ENCODE measurements at regions not wholly inside any gene's neighbourhood (a gene's known extent, or its start where the extent isn't known, plus 50 kb on each side); places are given as distances from the start of the nearest gene placed in this dataset.

DNA sequence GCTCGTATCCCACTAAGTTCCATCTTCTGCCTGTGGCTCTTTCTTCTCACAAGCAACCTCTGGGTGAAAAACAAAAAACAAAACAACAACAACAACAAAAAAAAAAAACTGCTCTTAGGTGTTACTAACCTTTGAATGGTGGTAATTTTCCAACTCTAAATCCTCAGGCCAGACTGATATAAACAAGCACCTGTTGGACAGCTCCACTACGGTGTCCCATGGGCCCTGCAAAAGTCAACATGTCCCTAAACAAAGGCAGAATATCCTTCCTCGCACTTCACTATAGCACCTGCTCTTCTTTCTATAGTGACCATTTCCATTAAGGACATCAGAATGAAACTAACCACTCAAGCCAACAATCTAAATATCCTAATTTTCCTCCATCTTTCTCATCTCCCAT is 54.6 kb upstream of the PARM1 start:
- Histone ChIP-seq H4K20me1 (replicated peaks in 1 of 2; ENCODE audit: control insufficient read depth in 1 of 2, insufficient read depth in 2 of 2, low read length in 2 of 2) (no peaks in the 10 kb centered on the region), H3K27me3 (replicated peaks in 1 of 4; ENCODE audit: control insufficient read depth in 3 of 4, extremely low read depth in 1 of 4, insufficient read depth in 3 of 4, low read length in 3 of 4) (no peaks in the 10 kb centered on the region), H3K4me2 (ENCODE audit: insufficient read depth in 1 of 2, low read depth in 2 of 2, low read length in 2 of 2) (no peak overlapping the region), H3K23me2 (ENCODE audit: low read depth, low read length) (no peaks in the 10 kb centered on the region), H3K79me2 (ENCODE audit: control insufficient read depth in 1 of 2, insufficient read depth in 2 of 2, low read length in 2 of 2) (no peaks in the 10 kb centered on the region), H3K9ac (replicated peaks in 1 of 4; ENCODE audit: extremely low read depth in 1 of 4, low read depth in 3 of 4, low read length in 3 of 4) (no peak overlapping the region), H3K14ac (ENCODE audit: insufficient read length) (no peak overlapping the region), H2BK120ac (replicated peaks; ENCODE audit: low read depth, low read length) (no peak overlapping the region), H3K36me3 (ENCODE audit: control insufficient read depth in 2 of 4, insufficient read depth in 4 of 4, low read length in 3 of 4) (no peaks in the 10 kb centered on the region), H3K4me3 (ENCODE audit: extremely low read depth in 1 of 4, insufficient read depth in 2 of 4, low read depth in 3 of 4, low read length in 4 of 4) (no peak overlapping the region), H4K8ac (ENCODE audit: extremely low read depth, insufficient read depth, low read length) (no peak overlapping the region), H3K23ac (ENCODE audit: insufficient read length) (no peak overlapping the region), H2AK5ac (ENCODE audit: low read depth, low read length) (no peak overlapping the region), H3K18ac (ENCODE audit: extremely low read depth, low read length) (no peak overlapping the region), H4K5ac (ENCODE audit: insufficient read length, low read depth, low read length) (no peak overlapping the region), H3K9me3 (ENCODE audit: insufficient read depth in 2 of 2, low read depth in 1 of 2, low read length in 1 of 2) (no peaks in the 10 kb centered on the region), H2BK20ac (ENCODE audit: low read length) (no peak overlapping the region), H3K4me1 (replicated peaks in 1 of 4; ENCODE audit: control insufficient read depth in 3 of 4, insufficient read depth in 4 of 4, low read length in 3 of 4) (no peaks in the 10 kb centered on the region), H3K27ac (ENCODE audit: low read depth, low read length) (no peak overlapping the region), H4K91ac (replicated peaks; ENCODE audit: insufficient read length, low read length) (no peak overlapping the region), H2BK12ac (ENCODE audit: low read depth, low read length) (no peak overlapping the region), H3K4ac (replicated peaks; ENCODE audit: insufficient read length, low read depth, low read length) (no peak overlapping the region), H2BK15ac (ENCODE audit: low read length) (no peak overlapping the region), H3K56ac (replicated peaks; ENCODE audit: insufficient read length, low read depth, low read length) (no peak overlapping the region), H3K79me1 (ENCODE audit: low read depth, low read length) (no peaks in the 10 kb centered on the region), H2AFZ (ENCODE audit: low read length) (no peak overlapping the region), H2BK5ac (ENCODE audit: low read depth, low read length) (no peak overlapping the region)
- FAIRE-seq = no peak
- TF ChIP-seq, protein P1, sequence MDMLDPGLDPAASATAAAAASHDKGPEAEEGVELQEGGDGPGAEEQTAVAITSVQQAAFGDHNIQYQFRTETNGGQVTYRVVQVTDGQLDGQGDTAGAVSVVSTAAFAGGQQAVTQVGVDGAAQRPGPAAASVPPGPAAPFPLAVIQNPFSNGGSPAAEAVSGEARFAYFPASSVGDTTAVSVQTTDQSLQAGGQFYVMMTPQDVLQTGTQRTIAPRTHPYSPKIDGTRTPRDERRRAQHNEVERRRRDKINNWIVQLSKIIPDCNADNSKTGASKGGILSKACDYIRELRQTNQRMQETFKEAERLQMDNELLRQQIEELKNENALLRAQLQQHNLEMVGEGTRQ (IDR thresholded peaks at IDR 0.05; ENCODE audit: low read length) = no peak
- TF ChIP-seq CBX5 (IDR thresholded peaks at IDR 0.05; ENCODE audit: low read depth, low read length) = no peak
- no peak for TF ChIP-seq SP2 (IDR thresholded peaks at IDR 0.05; ENCODE audit: low read length)
- TF ChIP-seq BCL11A (IDR thresholded peaks at IDR 0.05; ENCODE audit: low read depth in 2 of 2, low read length in 2 of 2) = no peak
- no peak for TF ChIP-seq SAP30 (IDR thresholded peaks at IDR 0.05; ENCODE audit: insufficient read depth, insufficient replicate concordance, low read length)
- TF ChIP-seq NRF1 (IDR thresholded peaks at IDR 0.05; ENCODE audit: low read depth, low read length) = no peak
- DNase-seq (ENCODE audit: low read depth in 1 of 2, low spot score in 2 of 2) = no peak
- POLR2A ChIA-PET (ENCODE audit: partially characterized antibody) = no interaction called here
- 97% methylated on average over 3 of the region's 3 CpGs; no CpG with 5 or more reads in 1 of the 2 experiments for whole genome bisulfite sequencing, 2 experiments (ENCODE audit: extremely low coverage in 1 of 2, insufficient coverage in 1 of 2, insufficient read length in 1 of 2, insufficient replicate concordance in 2 of 2, low coverage in 1 of 2, low lambda C conversion rate in 2 of 2, missing lambda C conversion rate in 1 of 2)
- CTCF ChIA-PET (ENCODE audit: partially characterized antibody) = interaction anchor here (0.8 kb wide), 1 partner anchor 26 kb away, joined by 3 read pairs; no protein-coding TSS in a partner anchor
